ENCODE measurements at regions not wholly inside any gene's neighbourhood (a gene's known extent, or its start where the extent isn't known, plus 50 kb on each side); places are given as distances from the start of the nearest gene placed in this dataset.
"Not testable (repeated sequence)": the region's sequence is repeated elsewhere in the genome, so short reads cannot be mapped to it uniquely, and the experiment has no call there.

- H4K20me1 ChIP-seq (ENCODE audit: insufficient read depth); H3K27ac ChIP-seq (ENCODE audit: low read depth in 2 of 2, low read length in 1 of 2); H3F3A ChIP-seq (replicated peaks; ENCODE audit: insufficient read depth); POLR2A ChIA-PET; H3K36me3 ChIP-seq (replicated peaks in 1 of 2; ENCODE audit: control insufficient read depth in 1 of 2, insufficient read depth in 2 of 2, low read length in 1 of 2); H3K4me1 ChIP-seq (ENCODE audit: control insufficient read depth in 1 of 2, insufficient read depth in 2 of 2, low read depth in 1 of 2, low read length in 1 of 2); H3K9me2 ChIP-seq; H3K79me2 ChIP-seq (ENCODE audit: insufficient read depth); H3K9me3 ChIP-seq; H3K9ac ChIP-seq; H2AFZ ChIP-seq (ENCODE audit: low read depth); H3K4me3 ChIP-seq (ENCODE audit: low read depth in 2 of 2, low read length in 1 of 2); H3K27me3 ChIP-seq (ENCODE audit: insufficient read depth); H3K4me2 ChIP-seq; DNase-seq; CTCF ChIA-PET: not testable (repeated sequence)
- WGBS (ENCODE audit: low lambda C conversion rate), result 2% methylated on average over 5 of the region's 5 CpGs
Observed at GRCh38 chr19:27362438-27362837, 1850.5 kb downstream of the UQCRFS1 start.

- H4K20me1 ChIP-seq (ENCODE audit: insufficient read depth); H3K27me3 ChIP-seq (ENCODE audit: insufficient read depth); POLR2A ChIA-PET; H3K36me3 ChIP-seq (replicated peaks in 1 of 2; ENCODE audit: control insufficient read depth in 1 of 2, insufficient read depth in 2 of 2, low read length in 1 of 2); H3K79me2 ChIP-seq (ENCODE audit: insufficient read depth); H3K27ac ChIP-seq (ENCODE audit: low read depth in 2 of 2, low read length in 1 of 2); H2AFZ ChIP-seq (ENCODE audit: low read depth); H3K9me2 ChIP-seq; H3K9ac ChIP-seq; CTCF ChIA-PET; H3F3A ChIP-seq (replicated peaks; ENCODE audit: insufficient read depth); DNase-seq; H3K4me2 ChIP-seq; H3K4me3 ChIP-seq (ENCODE audit: low read depth in 2 of 2, low read length in 1 of 2); H3K4me1 ChIP-seq (ENCODE audit: control insufficient read depth in 1 of 2, insufficient read depth in 2 of 2, low read depth in 1 of 2, low read length in 1 of 2): not testable (repeated sequence)
- 2% methylated on average over 4 of the region's 4 CpGs for WGBS (ENCODE audit: low lambda C conversion rate)
- H3K9me3 ChIP-seq, result peaks cover 10% of the 10 kb centered on the region; the same call in 1 of the 2 replicates
Observed at GRCh38 chr19:27355581-27355980, 1857.4 kb downstream of the UQCRFS1 start.
